Stimulated activated memory B cell treated with anti-CD40 and anti-IgM and Interleukin-4, amounts not matched to agents 10 μg/mL and 1 μg/mL and 100 μg/mL, for 72 hours (primary cell): ENCODE measurements at regions not wholly inside any gene's neighbourhood (a gene's known extent, or its start where the extent isn't known, plus 50 kb on each side); places are given as distances from the start of the nearest gene placed in this dataset.
"Not testable (repeated sequence)": the region's sequence is repeated elsewhere in the genome, so short reads cannot be mapped to it uniquely, and the experiment has no call there.

ENCODE experiments used
- ATAC-seq: fragments of 150-1000 bp; cut with Tn5 transposase; 2 replicates; pipeline ENCODE4 v1.10.0; 2021
- H3K27ac Mint-ChIP-seq: one replicate; pipeline ENCODE4 v1.8.0; 2022; ENCODE audit warnings: mild to moderate bottlenecking, mixed read lengths
- H3K27me3 Mint-ChIP-seq: one replicate; pipeline ENCODE4 v1.8.0; 2022; ENCODE audit warnings: mixed read lengths
- H3K36me3 Mint-ChIP-seq: one replicate; pipeline ENCODE4 v1.8.0; 2022; ENCODE audit warnings: mixed read lengths
- H3K4me1 Mint-ChIP-seq: one replicate; pipeline ENCODE4 v1.8.0; 2022; ENCODE audit warnings: mixed read lengths
- H3K4me3 Mint-ChIP-seq: one replicate; pipeline ENCODE4 v1.8.0; 2022; ENCODE audit warnings: mild to moderate bottlenecking, moderate library complexity, mixed read lengths
- H3K9me3 Mint-ChIP-seq: one replicate; pipeline ENCODE4 v1.8.0; 2022; ENCODE audit warnings: mixed read lengths

GRCh38 chr1:187616830-187617229, 788.1 kb downstream of the PLA2G4A start:
- not testable (repeated sequence) for H3K27me3 Mint-ChIP-seq, ATAC-seq, H3K27ac Mint-ChIP-seq, H3K4me1 Mint-ChIP-seq, H3K4me3 Mint-ChIP-seq, H3K36me3 Mint-ChIP-seq
- peaks cover 14% of the 10 kb centered on the region for H3K9me3 Mint-ChIP-seq

GRCh38 chr1:187617776-187618175, 789.0 kb downstream of the PLA2G4A start:
- H3K27me3 Mint-ChIP-seq, result no peaks in the 10 kb centered on the region
- H3K27ac Mint-ChIP-seq, result no peak overlapping the region
- no peak for ATAC-seq
- no peaks in the 10 kb centered on the region for H3K36me3 Mint-ChIP-seq
- no peaks in the 10 kb centered on the region for H3K4me1 Mint-ChIP-seq
- peaks cover 14% of the 10 kb centered on the region for H3K9me3 Mint-ChIP-seq
- H3K4me3 Mint-ChIP-seq, result no peak overlapping the region

GRCh38 chr1:187619175-187619574, 790.4 kb downstream of the PLA2G4A start:
- no peak overlapping the region for H3K4me3 Mint-ChIP-seq
- H3K27me3 Mint-ChIP-seq, result no peaks in the 10 kb centered on the region
- no peak overlapping the region for H3K27ac Mint-ChIP-seq
- peaks cover 12% of the 10 kb centered on the region for H3K9me3 Mint-ChIP-seq
- H3K36me3 Mint-ChIP-seq, result no peaks in the 10 kb centered on the region
- H3K4me1 Mint-ChIP-seq, result no peaks in the 10 kb centered on the region
- ATAC-seq, result no peak

- H3K27me3 Mint-ChIP-seq, result no peaks in the 10 kb centered on the region
- ATAC-seq, result no peak
- no peaks in the 10 kb centered on the region for H3K36me3 Mint-ChIP-seq
- H3K9me3 Mint-ChIP-seq, result peaks cover 5% of the 10 kb centered on the region
- H3K4me3 Mint-ChIP-seq, result no peak overlapping the region
- H3K4me1 Mint-ChIP-seq, result no peaks in the 10 kb centered on the region
- H3K27ac Mint-ChIP-seq, result no peak overlapping the region
Observed at GRCh38 chr1:187621951-187622350, 793.2 kb downstream of the PLA2G4A start.

- Mint-ChIP-seq H3K4me1 (no peaks in the 10 kb centered on the region), H3K27me3 (no peaks in the 10 kb centered on the region), H3K36me3 (no peaks in the 10 kb centered on the region), H3K27ac (no peak overlapping the region), H3K9me3 (peaks cover 5% of the 10 kb centered on the region), H3K4me3 (no peak overlapping the region)
- ATAC-seq, result no peak
Observed at GRCh38 chr1:187622545-187622944, 793.8 kb downstream of the PLA2G4A start.

- ATAC-seq, result no peak
- Mint-ChIP-seq H3K9me3 (no peaks in the 10 kb centered on the region), H3K27me3 (no peaks in the 10 kb centered on the region), H3K36me3 (no peaks in the 10 kb centered on the region), H3K4me1 (no peaks in the 10 kb centered on the region), H3K27ac (no peak overlapping the region), H3K4me3 (no peak overlapping the region)
Observed at GRCh38 chr1:187624812-187625545, 796.2 kb downstream of the PLA2G4A start.

GRCh38 chr1:187626056-187626455, 797.3 kb downstream of the PLA2G4A start:
- H3K4me1 Mint-ChIP-seq, result no peaks in the 10 kb centered on the region
- no peaks in the 10 kb centered on the region for H3K9me3 Mint-ChIP-seq
- H3K27ac Mint-ChIP-seq, result no peak overlapping the region
- H3K27me3 Mint-ChIP-seq, result no peaks in the 10 kb centered on the region
- no peak overlapping the region for H3K4me3 Mint-ChIP-seq
- no peak for ATAC-seq
- no peaks in the 10 kb centered on the region for H3K36me3 Mint-ChIP-seq

GRCh38 chr1:187627516-187627915, 798.8 kb downstream of the PLA2G4A start:
- no peak overlapping the region for H3K27ac Mint-ChIP-seq
- no peaks in the 10 kb centered on the region for H3K4me1 Mint-ChIP-seq
- no peaks in the 10 kb centered on the region for H3K9me3 Mint-ChIP-seq
- H3K36me3 Mint-ChIP-seq, result no peaks in the 10 kb centered on the region
- H3K27me3 Mint-ChIP-seq, result no peaks in the 10 kb centered on the region
- no peak for ATAC-seq
- H3K4me3 Mint-ChIP-seq, result no peak overlapping the region

GRCh38 chr1:187629075-187629474, 800.3 kb downstream of the PLA2G4A start:
- no peak for ATAC-seq
- no peaks in the 10 kb centered on the region for H3K9me3 Mint-ChIP-seq
- H3K4me3 Mint-ChIP-seq, result no peak overlapping the region
- H3K4me1 Mint-ChIP-seq, result no peaks in the 10 kb centered on the region
- no peaks in the 10 kb centered on the region for H3K27me3 Mint-ChIP-seq
- H3K36me3 Mint-ChIP-seq, result no peaks in the 10 kb centered on the region
- H3K27ac Mint-ChIP-seq, result no peak overlapping the region

- ATAC-seq, result no peak
- Mint-ChIP-seq H3K4me1 (no peaks in the 10 kb centered on the region), H3K27me3 (no peaks in the 10 kb centered on the region)
Observed at GRCh38 chr1:187630653-187631380, 802.1 kb downstream of the PLA2G4A start.

GRCh38 chr1:187631381-187631675, 802.6 kb downstream of the PLA2G4A start:
- Mint-ChIP-seq H3K9me3 (peaks cover 6% of the 10 kb centered on the region), H3K27ac (no peak overlapping the region), H3K36me3 (no peaks in the 10 kb centered on the region), H3K4me3 (no peak overlapping the region), H3K27me3 (no peaks in the 10 kb centered on the region), H3K4me1 (no peaks in the 10 kb centered on the region)
- ATAC-seq, result no peak

More at GRCh38 chr1:187630653-187631380, 802.1 kb downstream of the PLA2G4A start:
- no peak overlapping the region for H3K4me3 Mint-ChIP-seq
- H3K36me3 Mint-ChIP-seq, result no peaks in the 10 kb centered on the region
- no peak overlapping the region for H3K27ac Mint-ChIP-seq
- H3K9me3 Mint-ChIP-seq, result peaks cover 6% of the 10 kb centered on the region

GRCh38 chr1:187631984-187632383, 803.2 kb downstream of the PLA2G4A start:
- ATAC-seq, result no peak
- no peak overlapping the region for H3K4me3 Mint-ChIP-seq

GRCh38 chr1:187634940-187635339, 806.2 kb downstream of the PLA2G4A start:
- Mint-ChIP-seq H3K36me3 (no peaks in the 10 kb centered on the region), H3K9me3 (peaks cover 12% of the 10 kb centered on the region), H3K4me1 (no peaks in the 10 kb centered on the region), H3K4me3 (no peak overlapping the region), H3K27me3 (no peaks in the 10 kb centered on the region), H3K27ac (no peak overlapping the region)
- ATAC-seq, result no peak

More at GRCh38 chr1:187631984-187632383, 803.2 kb downstream of the PLA2G4A start:
- peaks cover 6% of the 10 kb centered on the region for H3K9me3 Mint-ChIP-seq
- no peak overlapping the region for H3K27ac Mint-ChIP-seq
- H3K36me3 Mint-ChIP-seq, result no peaks in the 10 kb centered on the region
- no peaks in the 10 kb centered on the region for H3K27me3 Mint-ChIP-seq
- H3K4me1 Mint-ChIP-seq, result no peaks in the 10 kb centered on the region

GRCh38 chr1:187638733-187639434, 810.1 kb downstream of the PLA2G4A start:
- H3K27me3 Mint-ChIP-seq, result no peaks in the 10 kb centered on the region
- no peak overlapping the region for H3K4me3 Mint-ChIP-seq
- H3K9me3 Mint-ChIP-seq, result peaks cover 12% of the 10 kb centered on the region
- H3K27ac Mint-ChIP-seq, result no peak overlapping the region
- no peaks in the 10 kb centered on the region for H3K4me1 Mint-ChIP-seq
- ATAC-seq, result no peak
- no peaks in the 10 kb centered on the region for H3K36me3 Mint-ChIP-seq

GRCh38 chr1:187641015-187641414, 812.3 kb downstream of the PLA2G4A start:
- Mint-ChIP-seq H3K9me3 (peaks cover 6% of the 10 kb centered on the region), H3K36me3 (no peaks in the 10 kb centered on the region), H3K4me3 (no peak overlapping the region), H3K4me1 (no peaks in the 10 kb centered on the region), H3K27ac (no peak overlapping the region), H3K27me3 (no peaks in the 10 kb centered on the region)
- no peak for ATAC-seq

- Mint-ChIP-seq H3K27ac (no peak overlapping the region), H3K4me3 (no peak overlapping the region), H3K27me3 (no peaks in the 10 kb centered on the region), H3K4me1 (no peaks in the 10 kb centered on the region), H3K36me3 (no peaks in the 10 kb centered on the region), H3K9me3 (peaks cover 6% of the 10 kb centered on the region)
- ATAC-seq, result no peak
Observed at GRCh38 chr1:187641463-187641862, 812.7 kb downstream of the PLA2G4A start.
